A673 (cell line): ENCODE measurements at regions not wholly inside any gene's neighbourhood (a gene's known extent, or its start where the extent isn't known, plus 50 kb on each side); places are given as distances from the start of the nearest gene placed in this dataset.

Experiments
- BruUV-seq: library from RNA; stranded (reverse); fragments of 400-500 nt; replicated peaks from 2 replicates; lab custom pipeline; 2021; lab: Mats Ljungman, UMichigan
- CTCF ChIA-PET: fragments of 300-600 bp; sonication (Branson Sonifier 250); formaldehyde crosslinking; loops from one replicate; lab custom pipeline; 2022; ENCODE audit warnings: antibody characterized with exemption; lab: Charles Lee
- POLR2A ChIA-PET: fragments of 300-600 bp; sonication (Branson Sonifier 250); formaldehyde crosslinking; loops from one replicate; lab custom pipeline; 2022; ENCODE audit warnings: antibody characterized with exemption; ENCODE audit not compliant: low non-redundant PET; lab: Charles Lee
- DNase-seq: peaks from one replicate; pipeline ENCODE4 v3.0.0-alpha.2; 2015; ENCODE audit warnings: low spot score
- H3K27ac ChIP-seq: fragments of 200-600 bp; sonication (generic); 2 replicates; pipeline ENCODE4 v1.5.1; 2016; ENCODE audit warnings: mixed run types, low read depth, mild to moderate bottlenecking, mixed read lengths, antibody characterized with exemption, low read length; ENCODE audit not compliant: poor library complexity, severe bottlenecking
- H3K27me3 ChIP-seq: fragments of 200-600 bp; sonication (generic); replicated peaks from 2 replicates; pipeline ENCODE4 v1.6.1; 2017; ENCODE audit warnings: mixed run types, low read depth, mild to moderate bottlenecking, mixed read lengths, antibody characterized with exemption, low read length; ENCODE audit not compliant: insufficient read depth, poor library complexity
- H3K36me3 ChIP-seq: fragments of 200-600 bp; sonication (generic); 2 replicates; pipeline ENCODE4 v1.6.1; 2016; ENCODE audit warnings: mixed run types, mild to moderate bottlenecking, mixed read lengths, antibody characterized with exemption, low read length; ENCODE audit not compliant: insufficient read depth, poor library complexity, severe bottlenecking
- H3K4me1 ChIP-seq: fragments of 200-600 bp; sonication (generic); 2 replicates; pipeline ENCODE4 v1.6.1; 2017; ENCODE audit warnings: mixed run types, mild to moderate bottlenecking, mixed read lengths, antibody characterized with exemption, low read length; ENCODE audit not compliant: insufficient read depth, poor library complexity, severe bottlenecking
- H3K4me3 ChIP-seq: fragments of 200-600 bp; sonication (generic); 2 replicates; pipeline ENCODE4 v1.5.1; 2016; ENCODE audit warnings: low read depth, mixed run types, mild to moderate bottlenecking, mixed read lengths, low read length; ENCODE audit not compliant: poor library complexity, severe bottlenecking
- H3K9me3 ChIP-seq: fragments of 200-600 bp; sonication (generic); 2 replicates; pipeline ENCODE4 v1.6.1; 2016; ENCODE audit warnings: mixed run types, low read depth, mild to moderate bottlenecking, mixed read lengths, antibody characterized with exemption, low read length; ENCODE audit not compliant: poor library complexity, severe bottlenecking
- EZH2 ChIP-seq: fragments of 200-600 bp; sonication (generic); IDR thresholded peaks from 2 replicates; pipeline ENCODE4 v1.6.1; 2017; ENCODE audit warnings: borderline replicate concordance, low read depth, mild to moderate bottlenecking, mixed read lengths, antibody characterized with exemption, low read length; ENCODE audit not compliant: poor library complexity, severe bottlenecking
- intact Hi-C: fragments of 100-400 bp; cut with micrococcal nuclease; formaldehyde crosslinking; loops from one replicate; pipeline ENCODE4 v1.10.0; 2022; ENCODE audit not compliant: unreplicated experiment
- TF ChIP-seq, protein P1 (sequence below): fragments of 300-800, 200-600 bp; sonication (generic); conservative IDR thresholded peaks from 2 replicates; pipeline ENCODE4 v1.5.1; 2017; ENCODE audit warnings: low read depth, mild to moderate bottlenecking, antibody characterized with exemption, low read length, moderate library complexity, mixed read lengths

- no peak for DNase-seq
- TF ChIP-seq, protein P1, sequence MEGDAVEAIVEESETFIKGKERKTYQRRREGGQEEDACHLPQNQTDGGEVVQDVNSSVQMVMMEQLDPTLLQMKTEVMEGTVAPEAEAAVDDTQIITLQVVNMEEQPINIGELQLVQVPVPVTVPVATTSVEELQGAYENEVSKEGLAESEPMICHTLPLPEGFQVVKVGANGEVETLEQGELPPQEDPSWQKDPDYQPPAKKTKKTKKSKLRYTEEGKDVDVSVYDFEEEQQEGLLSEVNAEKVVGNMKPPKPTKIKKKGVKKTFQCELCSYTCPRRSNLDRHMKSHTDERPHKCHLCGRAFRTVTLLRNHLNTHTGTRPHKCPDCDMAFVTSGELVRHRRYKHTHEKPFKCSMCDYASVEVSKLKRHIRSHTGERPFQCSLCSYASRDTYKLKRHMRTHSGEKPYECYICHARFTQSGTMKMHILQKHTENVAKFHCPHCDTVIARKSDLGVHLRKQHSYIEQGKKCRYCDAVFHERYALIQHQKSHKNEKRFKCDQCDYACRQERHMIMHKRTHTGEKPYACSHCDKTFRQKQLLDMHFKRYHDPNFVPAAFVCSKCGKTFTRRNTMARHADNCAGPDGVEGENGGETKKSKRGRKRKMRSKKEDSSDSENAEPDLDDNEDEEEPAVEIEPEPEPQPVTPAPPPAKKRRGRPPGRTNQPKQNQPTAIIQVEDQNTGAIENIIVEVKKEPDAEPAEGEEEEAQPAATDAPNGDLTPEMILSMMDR, result no peak
- no peak for TF ChIP-seq EZH2
- no peak overlapping the region for H3K4me3 ChIP-seq
- H3K27ac ChIP-seq, result no peak overlapping the region
- ChIA-PET POLR2A (no interaction called here), CTCF (no interaction called here)
- intact Hi-C loops, result loop anchor here (2.0 kb wide), 1 partner anchor 51 kb away; no protein-coding TSS in a partner anchor
- H3K4me1 ChIP-seq, result no peaks in the 10 kb centered on the region
- no TSS peak for BruUV-seq
- no peaks in the 10 kb centered on the region for H3K9me3 ChIP-seq
- H3K36me3 ChIP-seq, result no peaks in the 10 kb centered on the region
- H3K27me3 ChIP-seq, result no peaks in the 10 kb centered on the region
Observed at GRCh38 chr13:94813920-94814475, 101.7 kb upstream of the SOX21 start.

DNA sequence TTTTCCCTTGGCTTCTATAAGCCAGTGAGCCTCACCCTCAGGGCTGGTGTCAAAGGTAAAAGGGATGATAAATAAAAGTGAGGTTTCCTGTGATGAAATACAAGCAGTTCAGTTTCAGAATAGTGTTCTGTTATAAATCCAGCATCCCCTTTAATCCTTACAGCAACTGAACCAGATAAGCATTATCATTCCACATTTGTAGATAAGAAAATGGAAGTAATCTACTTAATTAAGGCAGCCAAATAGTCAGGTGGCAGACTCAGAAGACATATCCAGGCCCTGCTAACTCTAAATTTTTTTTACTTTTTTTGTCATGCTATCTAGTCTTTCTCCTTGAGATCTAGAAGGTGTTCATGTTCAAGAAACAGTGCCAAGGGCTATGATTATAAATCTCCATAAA lies 99.4 kb upstream of the SOX21 start:
- intact Hi-C loops, result loop anchor here (2.0 kb wide), 1 partner anchor 53 kb away; no protein-coding TSS in a partner anchor
- ChIA-PET CTCF (no interaction called here), POLR2A (no interaction called here)
- BruUV-seq, result no TSS peak
- no peaks in the 10 kb centered on the region for H3K4me1 ChIP-seq
- no peak overlapping the region for H3K4me3 ChIP-seq
- no peak for DNase-seq
- no peaks in the 10 kb centered on the region for H3K27me3 ChIP-seq
- H3K36me3 ChIP-seq, result no peaks in the 10 kb centered on the region
- H3K27ac ChIP-seq, result no peak overlapping the region
- H3K9me3 ChIP-seq, result no peaks in the 10 kb centered on the region
- no peak for TF ChIP-seq EZH2
- TF ChIP-seq, protein P1, result no peak

GRCh38 chr13:94800423-94800822 lies 88.1 kb upstream of the SOX21 start:
- no peak overlapping the region for H3K27ac ChIP-seq
- ChIA-PET CTCF (no interaction called here), POLR2A (no interaction called here)
- DNase-seq, result no peak
- no peak overlapping the region for H3K4me3 ChIP-seq
- BruUV-seq, result no TSS peak
- intact Hi-C loops, result no loop called here
- no peaks in the 10 kb centered on the region for H3K4me1 ChIP-seq
- no peaks in the 10 kb centered on the region for H3K36me3 ChIP-seq
- no peaks in the 10 kb centered on the region for H3K9me3 ChIP-seq
- no peaks in the 10 kb centered on the region for H3K27me3 ChIP-seq
- TF ChIP-seq, protein P1, result peak; percentile 16; the same call in 1 of the 2 replicates
- TF ChIP-seq EZH2, result no peak
